ENCODE measurements at regions not wholly inside any gene's neighbourhood (a gene's known extent, or its start where the extent isn't known, plus 50 kb on each side); places are given as distances from the start of the nearest gene placed in this dataset.

DNA sequence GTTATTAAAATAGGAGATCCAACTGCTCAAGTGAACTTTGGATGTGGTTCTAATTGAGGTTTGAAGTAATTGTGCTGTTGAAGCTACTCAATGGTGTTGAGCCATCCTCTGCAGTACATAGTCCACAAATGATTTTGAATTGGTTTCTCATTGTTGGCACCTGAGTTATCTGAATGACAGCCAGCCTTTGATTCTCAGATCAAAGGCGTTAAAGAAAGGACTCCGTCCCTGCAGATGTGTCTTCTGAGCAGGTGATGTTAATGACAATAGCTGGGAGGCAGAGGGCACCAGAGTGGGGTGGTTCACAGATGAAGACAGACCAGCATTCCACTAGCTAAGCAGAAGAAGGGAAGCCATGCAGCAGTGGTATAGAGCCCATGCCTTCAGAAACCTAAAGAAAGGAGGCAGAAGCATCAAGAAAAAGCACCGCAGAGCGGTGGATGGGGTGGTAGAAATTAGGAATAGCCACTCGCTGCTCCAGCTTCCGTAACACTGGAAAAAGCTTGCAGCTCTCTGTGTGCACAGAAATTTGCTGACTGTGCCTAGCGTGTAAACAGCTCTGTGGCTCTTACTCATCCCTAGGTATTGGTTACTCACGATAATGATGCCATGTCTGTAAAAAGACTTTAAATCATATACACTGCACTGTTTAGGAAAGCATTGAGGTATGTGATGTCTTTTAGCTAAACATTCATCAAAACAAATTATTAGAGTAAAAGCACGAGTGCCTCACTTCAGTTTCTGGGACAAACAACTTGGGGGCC is 79.2 kb upstream of the CLCN4 start:
- no peak for ATAC-seq
- TF ChIP-seq, protein P1, sequence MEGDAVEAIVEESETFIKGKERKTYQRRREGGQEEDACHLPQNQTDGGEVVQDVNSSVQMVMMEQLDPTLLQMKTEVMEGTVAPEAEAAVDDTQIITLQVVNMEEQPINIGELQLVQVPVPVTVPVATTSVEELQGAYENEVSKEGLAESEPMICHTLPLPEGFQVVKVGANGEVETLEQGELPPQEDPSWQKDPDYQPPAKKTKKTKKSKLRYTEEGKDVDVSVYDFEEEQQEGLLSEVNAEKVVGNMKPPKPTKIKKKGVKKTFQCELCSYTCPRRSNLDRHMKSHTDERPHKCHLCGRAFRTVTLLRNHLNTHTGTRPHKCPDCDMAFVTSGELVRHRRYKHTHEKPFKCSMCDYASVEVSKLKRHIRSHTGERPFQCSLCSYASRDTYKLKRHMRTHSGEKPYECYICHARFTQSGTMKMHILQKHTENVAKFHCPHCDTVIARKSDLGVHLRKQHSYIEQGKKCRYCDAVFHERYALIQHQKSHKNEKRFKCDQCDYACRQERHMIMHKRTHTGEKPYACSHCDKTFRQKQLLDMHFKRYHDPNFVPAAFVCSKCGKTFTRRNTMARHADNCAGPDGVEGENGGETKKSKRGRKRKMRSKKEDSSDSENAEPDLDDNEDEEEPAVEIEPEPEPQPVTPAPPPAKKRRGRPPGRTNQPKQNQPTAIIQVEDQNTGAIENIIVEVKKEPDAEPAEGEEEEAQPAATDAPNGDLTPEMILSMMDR (IDR thresholded peaks at IDR 0.05 in 4 of 5, conservative IDR thresholded peaks at IDR 0.05 in 1 of 5), result no peak
- TF ChIP-seq POLR2A (IDR thresholded peaks at IDR 0.05), result no peak

DNA sequence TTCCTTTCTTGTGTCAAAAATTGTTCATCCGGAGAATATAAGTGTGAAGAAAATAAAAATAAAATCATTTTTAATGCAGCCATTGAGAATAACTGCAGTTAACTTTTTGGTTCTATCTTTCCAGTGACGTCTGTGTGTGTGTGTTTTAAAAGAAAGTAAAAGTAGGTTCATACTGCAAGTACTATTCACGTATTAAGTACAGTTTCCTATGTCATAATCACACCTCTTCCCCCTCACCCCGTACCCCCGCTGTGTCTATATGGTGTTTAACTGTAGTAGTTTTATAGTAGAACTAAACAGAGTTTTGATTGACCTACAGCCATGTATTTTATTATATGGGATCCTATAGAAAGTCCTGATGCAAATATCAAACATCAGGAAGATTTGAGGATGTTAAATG is 78.5 kb upstream of the CLCN4 start:
- H3K4me3 ChIP-seq, result no peak overlapping the region
- no peaks in the 10 kb centered on the region for H3K27me3 ChIP-seq
- in situ Hi-C loops (cut with MboI; ENCODE audit: low sequenced_read_pairs in 4 of 4) (no loop called here), intact Hi-C loops (cut with DNase I; ENCODE audit: low total_unique reads) (no loop called here)
- TF ChIP-seq POLR2A (IDR thresholded peaks at IDR 0.05), result no peak
- TF ChIP-seq, protein P1 (IDR thresholded peaks at IDR 0.05 in 4 of 5, conservative IDR thresholded peaks at IDR 0.05 in 1 of 5), result no peak
- no peaks in the 10 kb centered on the region for H3K9me3 ChIP-seq
- H3K4me1 ChIP-seq, result peaks cover 0 to 2% of the 10 kb centered on the region in 2 donors
- DNase-seq (no peak), ATAC-seq (no peak)
- H3K36me3 ChIP-seq, result no peaks in the 10 kb centered on the region
- no peak overlapping the region for H3K27ac ChIP-seq

More for the DNA sequence above, 79.2 kb upstream of the CLCN4 start:
- intact Hi-C loops (cut with DNase I; ENCODE audit: low total_unique reads) (no loop called here), in situ Hi-C loops (cut with MboI; ENCODE audit: low sequenced_read_pairs in 4 of 4) (no loop called here)
- DNase-seq, result no peak
- Histone ChIP-seq H3K4me1 (no peaks in the 10 kb centered on the region), H3K27ac (no peak overlapping the region), H3K4me3 (no peak overlapping the region), H3K36me3 (no peaks in the 10 kb centered on the region), H3K9me3 (no peaks in the 10 kb centered on the region), H3K27me3 (no peaks in the 10 kb centered on the region)

DNA sequence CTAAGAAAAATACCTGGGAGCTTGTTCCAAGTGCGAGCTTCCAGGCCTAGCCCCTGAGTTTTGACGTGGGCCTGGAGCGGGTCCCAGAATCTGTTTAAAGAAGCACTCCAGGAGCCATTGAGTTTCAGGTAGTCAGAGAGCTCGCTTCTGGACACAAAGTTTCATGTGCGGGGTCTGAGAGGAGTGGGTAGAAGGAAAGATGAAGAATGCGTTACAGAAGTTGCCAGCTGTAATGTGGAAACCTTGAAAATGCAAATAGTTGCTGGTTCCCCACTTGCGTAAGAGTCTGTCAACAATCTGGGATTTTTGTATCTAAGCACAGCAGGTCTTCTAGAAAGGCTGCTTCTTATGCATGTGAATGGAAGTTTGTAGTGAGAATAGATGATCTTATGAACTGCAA is 77.5 kb upstream of the CLCN4 start:
- no peak overlapping the region for H3K27ac ChIP-seq
- intact Hi-C loops (cut with DNase I; ENCODE audit: low total_unique reads), result no loop called here
- in situ Hi-C loops (cut with MboI; ENCODE audit: low sequenced_read_pairs in 4 of 4), result no loop called here

DNA sequence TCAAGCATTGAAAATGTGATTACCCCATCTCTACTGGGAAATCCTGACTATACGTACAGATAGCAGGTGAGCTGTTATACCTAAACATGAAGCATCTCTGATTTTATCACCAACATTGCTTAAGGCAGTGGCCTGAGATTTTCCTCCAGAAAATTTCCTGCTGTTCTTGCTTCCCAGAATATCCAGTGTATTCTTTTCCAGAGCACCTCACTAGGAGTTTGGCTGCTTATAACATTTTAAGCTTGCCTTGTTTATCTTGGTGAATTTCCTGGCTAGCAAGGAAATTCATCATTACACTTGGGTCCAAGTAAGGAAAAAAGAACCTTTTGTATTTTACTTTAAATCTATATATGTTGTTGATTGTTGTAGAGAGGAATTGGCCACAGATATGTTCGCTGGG is 73.0 kb upstream of the CLCN4 start:
- H3K9me3 ChIP-seq, result no peaks in the 10 kb centered on the region
- DNase-seq (no peak), ATAC-seq (no peak)
- no peaks in the 10 kb centered on the region for H3K27me3 ChIP-seq
- H3K4me3 ChIP-seq, result peak overlapping the region in 1 of 4 donors; percentile 38
- intact Hi-C loops (cut with DNase I; ENCODE audit: low total_unique reads), result loop anchor here (5.0 kb wide), 1 partner anchor 72 kb away; no protein-coding TSS in a partner anchor
- in situ Hi-C loops (cut with MboI; ENCODE audit: low sequenced_read_pairs in 4 of 4), result no loop called here
- peak overlapping the region; percentile 57 to 82 (median 74) for H3K27ac ChIP-seq
- peaks cover 10 to 15% of the 10 kb centered on the region in 2 donors for H3K4me1 ChIP-seq
- no peaks in the 10 kb centered on the region for H3K36me3 ChIP-seq
- TF ChIP-seq POLR2A (IDR thresholded peaks at IDR 0.05), result no peak
- TF ChIP-seq, protein P1 (IDR thresholded peaks at IDR 0.05 in 4 of 5, conservative IDR thresholded peaks at IDR 0.05 in 1 of 5), result no peak

More for the DNA sequence above, 77.5 kb upstream of the CLCN4 start:
- Histone ChIP-seq H3K4me3 (no peak overlapping the region), H3K9me3 (no peaks in the 10 kb centered on the region), H3K4me1 (peaks cover 8 to 11% of the 10 kb centered on the region in 2 donors), H3K36me3 (no peaks in the 10 kb centered on the region), H3K27me3 (no peaks in the 10 kb centered on the region)
- TF ChIP-seq, protein P1 (IDR thresholded peaks at IDR 0.05 in 4 of 5, conservative IDR thresholded peaks at IDR 0.05 in 1 of 5), result no peak
- no peak for TF ChIP-seq POLR2A (IDR thresholded peaks at IDR 0.05)
- ATAC-seq (no peak), DNase-seq (no peak)
